CD14-positive monocyte (primary cell): ENCODE measurements at regions not wholly inside any gene's neighbourhood (a gene's known extent, or its start where the extent isn't known, plus 50 kb on each side); places are given as distances from the start of the nearest gene placed in this dataset. TPM values are rescaled to one million over a fixed set of nuclear protein-coding genes. Genes with fewer than 3 reads are reported as not detected.
"Not testable (repeated sequence)": the region's sequence is repeated elsewhere in the genome, so short reads cannot be mapped to it uniquely, and the experiment has no call there.

Experiments used
- DNase-seq, 3 donors: peaks; one replicate each; pipeline ENCODE4 v3.0.0-alpha.2; 2011 to 2022
- H2AFZ ChIP-seq: 2 replicates; pipeline ENCODE4 v1.6.0; 2012; ENCODE audit warnings: mild to moderate bottlenecking, low read depth, low read length, inconsistent platforms; ENCODE audit not compliant: insufficient read depth, poor library complexity, severe bottlenecking
- H3K27ac ChIP-seq, 2 donors: 1 replicate in 1 of 2; 2 replicates in 1 of 2; pipeline ENCODE4 v1.5.1; 2012 to 2013; ENCODE audit warnings: low read length in 2 of 2, control low read depth in 1 of 2, inconsistent platforms in 1 of 2, low read depth in 1 of 2, mild to moderate bottlenecking in 1 of 2
- H3K27me3 ChIP-seq, 2 donors: one replicate each; pipeline versions ENCODE4 v1.6.0 to v1.6.1; 2011 to 2013; ENCODE audit warnings: low read length in 2 of 2; ENCODE audit not compliant: control insufficient read depth in 2 of 2, insufficient read depth in 2 of 2
- H3K36me3 ChIP-seq, 2 donors: replicated peaks in 1 of 2; 1 replicate in 1 of 2; 2 replicates in 1 of 2; pipeline versions ENCODE4 v1.5.1 to v1.6.1; 2012 to 2013; ENCODE audit warnings: low read length in 2 of 2, control low read depth in 1 of 2, inconsistent platforms in 1 of 2, mild to moderate bottlenecking in 1 of 2; ENCODE audit not compliant: insufficient read depth in 2 of 2, control insufficient read depth in 1 of 2
- H3K4me1 ChIP-seq, 2 donors: 1 replicate in 1 of 2; 2 replicates in 1 of 2; pipeline versions ENCODE4 v1.5.1 to v1.6.1; 2012 to 2013; ENCODE audit warnings: low read length in 2 of 2, control low read depth in 1 of 2, inconsistent platforms in 1 of 2, mild to moderate bottlenecking in 1 of 2, moderate library complexity in 1 of 2; ENCODE audit not compliant: insufficient read depth in 2 of 2, control insufficient read depth in 1 of 2
- H3K4me2 ChIP-seq: replicated peaks from 2 replicates; pipeline ENCODE3; 2012; ENCODE audit warnings: low read length, moderate library complexity, mild to moderate bottlenecking; ENCODE audit not compliant: poor library complexity, severe bottlenecking; ENCODE audit errors: extremely low read depth
- H3K4me3 ChIP-seq, 3 experiments: fragments of 200-600 bp in 1 of 3; sonication (generic) in 1 of 3; replicated peaks in 1 of 3; 1 replicate in 2 of 3; 2 replicates in 1 of 3; pipeline ENCODE4 v1.5.1; 2011 to 2013; ENCODE audit warnings: low read length in 3 of 3, mild to moderate bottlenecking in 3 of 3, control low read depth in 2 of 3, low read depth in 2 of 3, inconsistent platforms in 1 of 3, moderate library complexity in 1 of 3
- H3K79me2 ChIP-seq: 2 replicates; pipeline ENCODE4 v1.6.0; 2012; ENCODE audit warnings: mild to moderate bottlenecking, control low read depth, inconsistent platforms, low read length, moderate library complexity; ENCODE audit not compliant: insufficient read depth
- H3K9ac ChIP-seq: 2 replicates; pipeline ENCODE4 v1.6.0; 2017; ENCODE audit warnings: low read length, mild to moderate bottlenecking; ENCODE audit not compliant: insufficient read depth, poor library complexity, severe bottlenecking
- H3K9me3 ChIP-seq, 2 donors: replicated peaks in 1 of 2; 1 replicate in 1 of 2; 2 replicates in 1 of 2; pipeline versions ENCODE4 v1.5.1 to v1.6.1; 2012 to 2013; ENCODE audit warnings: low read length in 2 of 2, control low read depth in 1 of 2; ENCODE audit not compliant: control insufficient read depth in 1 of 2, insufficient read depth in 1 of 2
- H4K20me1 ChIP-seq: 2 replicates; pipeline ENCODE4 v1.6.0; 2012; ENCODE audit warnings: mild to moderate bottlenecking, low read length, control low read depth, moderate library complexity; ENCODE audit not compliant: insufficient read depth
- H3K27ac Mint-ChIP-seq, 7 donors: one replicate each; pipeline ENCODE4 v1.8.0; 2020; ENCODE audit warnings: mild to moderate bottlenecking in 7 of 7, mixed read lengths in 7 of 7, moderate library complexity in 6 of 7, inconsistent platforms in 2 of 7
- H3K27me3 Mint-ChIP-seq, 3 donors: one replicate each; pipeline ENCODE4 v1.8.0; 2021 to 2022; ENCODE audit warnings: low read depth in 3 of 3, mild to moderate bottlenecking in 3 of 3, mixed read lengths in 3 of 3, moderate library complexity in 3 of 3, inconsistent platforms in 1 of 3
- H3K36me3 Mint-ChIP-seq, 2 donors: one replicate each; pipeline ENCODE4 v1.8.0; 2020; ENCODE audit warnings: mixed read lengths in 2 of 2, inconsistent platforms in 1 of 2, mild to moderate bottlenecking in 1 of 2
- H3K4me1 Mint-ChIP-seq: one replicate; pipeline ENCODE4 v1.8.0; 2020; ENCODE audit warnings: mild to moderate bottlenecking, mixed read lengths
- H3K4me3 Mint-ChIP-seq, 2 donors: one replicate each; pipeline ENCODE4 v1.8.0; 2020; ENCODE audit warnings: mild to moderate bottlenecking in 2 of 2, mixed read lengths in 2 of 2, moderate library complexity in 1 of 2
- H3K9me3 Mint-ChIP-seq, 7 donors: one replicate each; pipeline ENCODE4 v1.8.0; 2020 to 2022; ENCODE audit warnings: mixed read lengths in 7 of 7, mild to moderate bottlenecking in 6 of 7, moderate library complexity in 6 of 7, inconsistent platforms in 2 of 7
- WGBS: methylation state at CpG from one replicate; pipeline ENCODE4 v1.1.5; 2013; ENCODE audit warnings: missing lambda C conversion rate; ENCODE audit not compliant: insufficient coverage; 5-methylcytosine and 5-hydroxymethylcytosine counted together
- intact Hi-C, 2 donors: fragments of 100-400 bp; cut with micrococcal nuclease; formaldehyde crosslinking; loops; one replicate each; pipeline versions ENCODE4 v1.15.0 to v1.15.1; 2023
- small RNA-seq: library from RNA; depleted of rRNA; stranded (forward); fragments of <200 nt; gene quantifications from one replicate; pipeline ENCODE3, GENCODE V24; 2012; ENCODE audit warnings: low read depth; ENCODE audit not compliant: insufficient read length

GRCh38 chrX:87465757-87466156 lies 51.8 kb upstream of the KLHL4 start:
- peaks cover 6 to 12% of the 10 kb centered on the region in 2 donors for H3K9me3 ChIP-seq
- H3K27ac ChIP-seq, intact Hi-C loops, H3K4me3 ChIP-seq, H3K9ac ChIP-seq, H3K27me3 ChIP-seq, H3K4me1 Mint-ChIP-seq, H3K79me2 ChIP-seq, H3K4me3 Mint-ChIP-seq, DNase-seq, H3K4me2 ChIP-seq, H3K27me3 Mint-ChIP-seq, H3K36me3 Mint-ChIP-seq, H3K4me1 ChIP-seq, H2AFZ ChIP-seq, H3K27ac Mint-ChIP-seq, H4K20me1 ChIP-seq, H3K36me3 ChIP-seq: not testable (repeated sequence)
- peaks cover 5 to 23% (median 9%) of the 10 kb centered on the region in 7 donors for H3K9me3 Mint-ChIP-seq
- WGBS = no CpG with 5 or more reads among the region's 23 CpGs

Small RNA genes in the stretch of these regions (small RNA-seq; reads per million reads assigned to genes)
- gene Z96811.1 = not detected
